Sigmoid colon (tissue), 4 donors: ENCODE measurements at regions not wholly inside any gene's neighbourhood (a gene's known extent, or its start where the extent isn't known, plus 50 kb on each side); places are given as distances from the start of the nearest gene placed in this dataset.

Experiments
- CTCF ChIP-seq, 4 experiments: fragments of 450-650 bp in 3 of 4; fragments of 200-600 bp in 1 of 4; IDR thresholded peaks; one replicate each; pipeline ENCODE4 v1.5.1; 2016 to 2019; ENCODE audit warnings: antibody characterized with exemption in 4 of 4, mild to moderate bottlenecking in 3 of 4, moderate library complexity in 2 of 4
- EP300 ChIP-seq, 4 donors: sonication (generic); formaldehyde crosslinking; IDR thresholded peaks; one replicate each; pipeline ENCODE4 v1.6.1; 2017; ENCODE audit warnings: antibody characterized with exemption in 4 of 4
- POLR2A ChIP-seq, 2 donors: fragments of 450-650 bp; IDR thresholded peaks; one replicate each; pipeline ENCODE4 v1.6.1; 2016; ENCODE audit warnings: antibody characterized with exemption in 2 of 2, mild to moderate bottlenecking in 2 of 2, moderate library complexity in 2 of 2
- POLR2AphosphoS5 ChIP-seq, 4 donors: sonication (generic); formaldehyde crosslinking; IDR thresholded peaks; one replicate each; pipeline ENCODE4 v1.6.1; 2017; ENCODE audit warnings: antibody characterized with exemption in 4 of 4

GRCh38 chr6:163738725-163739407 is 324.3 kb downstream of the QKI start:
- TF ChIP-seq POLR2A (IDR thresholded peaks at IDR 0.05) = no peak
- no peak for TF ChIP-seq CTCF (IDR thresholded peaks at IDR 0.05)
- no peak for TF ChIP-seq EP300 (IDR thresholded peaks at IDR 0.05)
- no peak for TF ChIP-seq POLR2AphosphoS5 (IDR thresholded peaks at IDR 0.05)
